ENCODE measurements at regions not wholly inside any gene's neighbourhood (a gene's known extent, or its start where the extent isn't known, plus 50 kb on each side); places are given as distances from the start of the nearest gene placed in this dataset.

GRCh38 chr6:95288251-95288650 lies 289.1 kb upstream of the MANEA start:
- no peaks in the 10 kb centered on the region for H3K27me3 ChIP-seq
- H3K4me1 ChIP-seq, result no peaks in the 10 kb centered on the region
- intact Hi-C loops (cut with DNase I), result no loop called here
- H3K36me3 ChIP-seq, result no peaks in the 10 kb centered on the region
- no peak for DNase-seq
- no peak overlapping the region for H3K4me3 ChIP-seq
- TF ChIP-seq POLR2AphosphoS5 (IDR thresholded peaks at IDR 0.05), result no peak
- TF ChIP-seq EP300 (IDR thresholded peaks at IDR 0.05), result no peak
- TF ChIP-seq CTCF (IDR thresholded peaks at IDR 0.05), result no peak
- TF ChIP-seq POLR2A (IDR thresholded peaks at IDR 0.05), result no peak
- H3K27ac ChIP-seq, result no peak overlapping the region
- H3K9me3 ChIP-seq, result no peaks in the 10 kb centered on the region

- intact Hi-C loops (cut with DNase I), result no loop called here
- WGBS, 2 donors, result 73 to 78% methylated on average over 1 of the region's 1 CpG
- Histone ChIP-seq H3K9me3 (no peaks in the 10 kb centered on the region), H3K36me3 (no peaks in the 10 kb centered on the region), H3K27ac (no peak overlapping the region), H3K4me1 (no peaks in the 10 kb centered on the region), H3K4me3 (no peak overlapping the region), H3K27me3 (no peaks in the 10 kb centered on the region)
- TF ChIP-seq POLR2A (IDR thresholded peaks at IDR 0.05) (no peak), CTCF (IDR thresholded peaks at IDR 0.05) (no peak), EP300 (IDR thresholded peaks at IDR 0.05) (no peak), POLR2AphosphoS5 (IDR thresholded peaks at IDR 0.05) (no peak)
- no peak for DNase-seq
These were observed 285.3 kb upstream of the MANEA start for GRCh38 chr6:95292011-95292410.

- Histone ChIP-seq H3K36me3 (no peaks in the 10 kb centered on the region), H3K27ac (no peak overlapping the region), H3K9me3 (no peaks in the 10 kb centered on the region), H3K27me3 (no peaks in the 10 kb centered on the region), H3K4me1 (no peaks in the 10 kb centered on the region), H3K4me3 (no peak overlapping the region)
- no peak for DNase-seq
- TF ChIP-seq CTCF (IDR thresholded peaks at IDR 0.05), result no peak
- TF ChIP-seq EP300 (IDR thresholded peaks at IDR 0.05), result no peak
- no peak for TF ChIP-seq POLR2A (IDR thresholded peaks at IDR 0.05)
- TF ChIP-seq POLR2AphosphoS5 (IDR thresholded peaks at IDR 0.05), result no peak
- intact Hi-C loops (cut with DNase I), result no loop called here
- 54 to 78% methylated on average over 2 of the region's 2 CpGs for WGBS, 2 donors
These were observed 284.1 kb upstream of the MANEA start for GRCh38 chr6:95293257-95293656.

- intact Hi-C loops (cut with DNase I), result no loop called here
- Histone ChIP-seq H3K9me3 (no peaks in the 10 kb centered on the region), H3K4me1 (no peaks in the 10 kb centered on the region), H3K27me3 (no peaks in the 10 kb centered on the region), H3K27ac (no peak overlapping the region), H3K36me3 (no peaks in the 10 kb centered on the region), H3K4me3 (no peak overlapping the region)
- whole genome bisulfite sequencing, 2 donors, result 42 to 58% methylated on average over 2 of the region's 2 CpGs
- no peak for TF ChIP-seq POLR2A (IDR thresholded peaks at IDR 0.05)
- TF ChIP-seq EP300 (IDR thresholded peaks at IDR 0.05), result no peak
- no peak for TF ChIP-seq POLR2AphosphoS5 (IDR thresholded peaks at IDR 0.05)
- no peak for TF ChIP-seq CTCF (IDR thresholded peaks at IDR 0.05)
- no peak for DNase-seq
These were observed 283.3 kb upstream of the MANEA start for GRCh38 chr6:95294043-95294442.

- intact Hi-C loops (cut with DNase I), result no loop called here
- 70 to 79% methylated on average over 3 of the region's 3 CpGs for WGBS, 2 donors
- Histone ChIP-seq H3K4me1 (no peaks in the 10 kb centered on the region), H3K27me3 (no peaks in the 10 kb centered on the region), H3K27ac (no peak overlapping the region), H3K9me3 (no peaks in the 10 kb centered on the region), H3K4me3 (no peak overlapping the region), H3K36me3 (no peaks in the 10 kb centered on the region)
- no peak for DNase-seq
- no peak for TF ChIP-seq POLR2AphosphoS5 (IDR thresholded peaks at IDR 0.05)
These were observed 267.8 kb upstream of the MANEA start for GRCh38 chr6:95309545-95309944.
